ENCODE measurements at regions not wholly inside any gene's neighbourhood (a gene's known extent, or its start where the extent isn't known, plus 50 kb on each side); places are given as distances from the start of the nearest gene placed in this dataset.
A peak's percentile ranks its signal among the peaks of the same experiment; 100 is the strongest.
"Not testable (repeated sequence)": the region's sequence is repeated elsewhere in the genome, so short reads cannot be mapped to it uniquely, and the experiment has no call there.

- no peaks in the 10 kb centered on the region for H3K27me3 ChIP-seq (replicated peaks; ENCODE audit: insufficient read depth, low read depth, low read length, poor library complexity)
- CTCF ChIA-PET = no interaction called here
- POLR2A ChIA-PET (ENCODE audit: low non-redundant PET) = no interaction called here
- no peak overlapping the region for H3K27ac ChIP-seq (ENCODE audit: low read depth, low read length, poor library complexity, severe bottlenecking)
- no peak for DNase-seq (ENCODE audit: low spot score)
- no TSS peak for BruUV-seq (replicated peaks)
- peaks cover 7% of the 10 kb centered on the region for H3K9me3 ChIP-seq (ENCODE audit: low read depth, low read length, poor library complexity, severe bottlenecking)
- H3K4me3 ChIP-seq (ENCODE audit: low read depth, low read length, poor library complexity, severe bottlenecking) = no peak overlapping the region
- TF ChIP-seq EZH2 (IDR thresholded peaks at IDR 0.05; ENCODE audit: borderline replicate concordance, low read depth, low read length, poor library complexity, severe bottlenecking) (no peak), CTCF (conservative IDR thresholded peaks at IDR 0.05; ENCODE audit: low read depth, low read length) (no peak)
- intact Hi-C loops (cut with micrococcal nuclease; ENCODE audit: unreplicated experiment) = no loop called here
- H3K4me1 ChIP-seq (ENCODE audit: insufficient read depth, low read length, poor library complexity, severe bottlenecking) = no peaks in the 10 kb centered on the region
- no peaks in the 10 kb centered on the region for H3K36me3 ChIP-seq (ENCODE audit: insufficient read depth, low read length, poor library complexity, severe bottlenecking)
These were observed 718.1 kb downstream of the SMARCA1 start for GRCh38 chrX:128805236-128805635.

- ChIA-PET CTCF (no interaction called here), POLR2A (ENCODE audit: low non-redundant PET) (no interaction called here)
- Histone ChIP-seq H3K9me3 (ENCODE audit: low read depth, low read length, poor library complexity, severe bottlenecking) (peaks cover 7% of the 10 kb centered on the region), H3K27ac (ENCODE audit: low read depth, low read length, poor library complexity, severe bottlenecking) (no peak overlapping the region), H3K4me3 (ENCODE audit: low read depth, low read length, poor library complexity, severe bottlenecking) (no peak overlapping the region), H3K4me1 (ENCODE audit: insufficient read depth, low read length, poor library complexity, severe bottlenecking) (no peaks in the 10 kb centered on the region), H3K36me3 (ENCODE audit: insufficient read depth, low read length, poor library complexity, severe bottlenecking) (no peaks in the 10 kb centered on the region), H3K27me3 (replicated peaks; ENCODE audit: insufficient read depth, low read depth, low read length, poor library complexity) (no peaks in the 10 kb centered on the region)
- TF ChIP-seq CTCF (conservative IDR thresholded peaks at IDR 0.05; ENCODE audit: low read depth, low read length) (no peak), EZH2 (IDR thresholded peaks at IDR 0.05; ENCODE audit: borderline replicate concordance, low read depth, low read length, poor library complexity, severe bottlenecking) (no peak)
- intact Hi-C loops (cut with micrococcal nuclease; ENCODE audit: unreplicated experiment) = no loop called here
- BruUV-seq (replicated peaks) = no TSS peak
- DNase-seq (ENCODE audit: low spot score) = no peak
These were observed 718.5 kb downstream of the SMARCA1 start for GRCh38 chrX:128804828-128805227.

- Histone ChIP-seq H3K27me3 (replicated peaks; ENCODE audit: insufficient read depth, low read depth, low read length, poor library complexity) (no peaks in the 10 kb centered on the region), H3K4me3 (ENCODE audit: low read depth, low read length, poor library complexity, severe bottlenecking) (no peak overlapping the region), H3K9me3 (ENCODE audit: low read depth, low read length, poor library complexity, severe bottlenecking) (no peaks in the 10 kb centered on the region), H3K36me3 (ENCODE audit: insufficient read depth, low read length, poor library complexity, severe bottlenecking) (no peaks in the 10 kb centered on the region), H3K4me1 (ENCODE audit: insufficient read depth, low read length, poor library complexity, severe bottlenecking) (no peaks in the 10 kb centered on the region), H3K27ac (ENCODE audit: low read depth, low read length, poor library complexity, severe bottlenecking) (no peak overlapping the region)
- POLR2A ChIA-PET (ENCODE audit: low non-redundant PET) = no interaction called here
- intact Hi-C loops (cut with micrococcal nuclease; ENCODE audit: unreplicated experiment) = no loop called here
- TF ChIP-seq EZH2 (IDR thresholded peaks at IDR 0.05; ENCODE audit: borderline replicate concordance, low read depth, low read length, poor library complexity, severe bottlenecking) (no peak), CTCF (conservative IDR thresholded peaks at IDR 0.05; ENCODE audit: low read depth, low read length) (peak; percentile 65)
- DNase-seq (ENCODE audit: low spot score) = peak; percentile 49
- CTCF ChIA-PET = no interaction called here
- no TSS peak for BruUV-seq (replicated peaks)
These were observed 723.2 kb downstream of the SMARCA1 start for GRCh38 chrX:128800138-128800537.

GRCh38 chrX:128783139-128783538 lies 730.9 kb upstream of the ACTRT1 start:
- H3K4me1 ChIP-seq (ENCODE audit: insufficient read depth, low read length, poor library complexity, severe bottlenecking); H3K4me3 ChIP-seq (ENCODE audit: low read depth, low read length, poor library complexity, severe bottlenecking); H3K36me3 ChIP-seq (ENCODE audit: insufficient read depth, low read length, poor library complexity, severe bottlenecking); POLR2A ChIA-PET (ENCODE audit: low non-redundant PET); H3K27me3 ChIP-seq (replicated peaks; ENCODE audit: insufficient read depth, low read depth, low read length, poor library complexity); BruUV-seq (replicated peaks); H3K9me3 ChIP-seq (ENCODE audit: low read depth, low read length, poor library complexity, severe bottlenecking); H3K27ac ChIP-seq (ENCODE audit: low read depth, low read length, poor library complexity, severe bottlenecking); DNase-seq (ENCODE audit: low spot score); CTCF ChIA-PET: not testable (repeated sequence)
- intact Hi-C loops (cut with micrococcal nuclease; ENCODE audit: unreplicated experiment) = loop anchor here (5.0 kb wide), 2 partner anchors 266 to 676 kb away; no protein-coding TSS in a partner anchor
